Ectodermal cell (in vitro differentiated cells): ENCODE measurements at regions not wholly inside any gene's neighbourhood (a gene's known extent, or its start where the extent isn't known, plus 50 kb on each side); places are given as distances from the start of the nearest gene placed in this dataset.

Experiments used
- H3K27ac ChIP-seq: 2 replicates; pipeline ENCODE4 v1.7.0; 2013; ENCODE audit warnings: mild to moderate bottlenecking, low read depth, low read length; ENCODE audit not compliant: insufficient read depth, poor library complexity, severe bottlenecking
- H3K27me3 ChIP-seq: 2 replicates; pipeline ENCODE4 v1.7.0; 2013; ENCODE audit warnings: mild to moderate bottlenecking, low read length; ENCODE audit not compliant: insufficient read depth, control insufficient read depth, poor library complexity, severe bottlenecking
- H3K36me3 ChIP-seq: one replicate; pipeline ENCODE4 v1.7.0; 2013; ENCODE audit warnings: low read length; ENCODE audit not compliant: control insufficient read depth, insufficient read depth
- H3K4me1 ChIP-seq: one replicate; pipeline ENCODE4 v1.7.0; 2013; ENCODE audit warnings: low read length; ENCODE audit not compliant: control insufficient read depth, insufficient read depth
- H3K4me3 ChIP-seq: 2 replicates; pipeline ENCODE4 v1.7.0; 2013; ENCODE audit warnings: low read depth, low read length, control low read depth; ENCODE audit not compliant: insufficient read depth
- H3K9me3 ChIP-seq: 2 replicates; pipeline ENCODE4 v1.7.0; 2013; ENCODE audit warnings: mild to moderate bottlenecking, low read length, moderate library complexity; ENCODE audit not compliant: control insufficient read depth
- WGBS, 2 experiments: methylation state at CpG; one replicate each; pipeline ENCODE4 v1.1.7; 2013; ENCODE audit warnings: missing lambda C conversion rate in 2 of 2; 5-methylcytosine and 5-hydroxymethylcytosine counted together

DNA sequence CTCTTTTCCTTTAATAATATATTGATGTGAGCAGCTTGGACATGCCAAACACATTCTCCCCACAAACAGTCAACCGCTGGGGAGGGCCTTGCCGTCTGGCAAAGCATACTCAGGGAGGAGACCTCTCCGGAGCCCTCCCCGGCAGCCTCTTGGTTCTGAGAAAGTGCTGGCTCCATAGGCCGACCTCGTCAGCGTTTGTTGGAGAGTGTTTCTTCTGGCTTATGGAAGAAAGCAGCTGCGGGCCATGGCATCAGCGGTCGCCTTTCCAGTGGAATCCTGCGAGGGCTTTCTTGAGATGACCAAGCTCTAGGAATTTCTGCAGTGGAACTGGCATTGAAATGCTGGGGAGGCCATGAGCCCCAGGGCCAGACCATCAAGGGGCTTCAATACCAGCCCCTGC is 405.7 kb upstream of the IRX4 start:
- Histone ChIP-seq H3K27me3 (no peaks in the 10 kb centered on the region), H3K36me3 (no peaks in the 10 kb centered on the region), H3K27ac (no peak overlapping the region), H3K9me3 (no peaks in the 10 kb centered on the region), H3K4me3 (no peak overlapping the region), H3K4me1 (no peaks in the 10 kb centered on the region)
- WGBS, 2 experiments = 94 to 96% methylated on average over 11 of the region's 11 CpGs

DNA sequence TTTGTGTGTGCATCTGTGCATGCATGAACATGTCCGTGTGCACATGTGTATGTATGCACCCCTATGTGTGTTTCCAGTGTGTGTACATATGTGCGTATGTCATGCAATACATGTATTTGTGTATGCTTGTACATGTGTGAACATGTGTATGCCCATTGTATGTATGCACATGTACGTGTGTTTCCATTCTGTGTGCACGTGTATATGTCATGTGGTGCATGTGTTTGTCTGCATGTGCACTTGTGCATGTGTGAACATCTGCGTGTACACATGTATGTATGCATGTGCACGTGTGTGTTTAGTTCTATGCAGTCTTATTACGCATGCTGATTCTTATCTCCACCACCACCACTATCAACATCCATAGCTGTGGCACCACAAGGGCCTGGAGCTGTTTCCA is 403.5 kb upstream of the IRX4 start:
- H3K36me3 ChIP-seq = no peaks in the 10 kb centered on the region
- no peak overlapping the region for H3K27ac ChIP-seq
- H3K27me3 ChIP-seq = no peaks in the 10 kb centered on the region
- 86 to 88% methylated on average over 7 of the region's 7 CpGs for WGBS, 2 experiments
- H3K4me3 ChIP-seq = no peak overlapping the region
- no peaks in the 10 kb centered on the region for H3K9me3 ChIP-seq
- no peaks in the 10 kb centered on the region for H3K4me1 ChIP-seq

GRCh38 chr5:2284678-2285077 is 402.0 kb upstream of the IRX4 start:
- Histone ChIP-seq H3K27ac (no peak overlapping the region), H3K9me3 (no peaks in the 10 kb centered on the region), H3K4me1 (no peaks in the 10 kb centered on the region), H3K4me3 (no peak overlapping the region), H3K27me3 (no peaks in the 10 kb centered on the region), H3K36me3 (no peaks in the 10 kb centered on the region)
- WGBS, 2 experiments = 82 to 89% methylated on average over 8 of the region's 8 CpGs

- Histone ChIP-seq H3K36me3 (no peaks in the 10 kb centered on the region), H3K27ac (no peak overlapping the region), H3K4me3 (no peak overlapping the region), H3K9me3 (no peaks in the 10 kb centered on the region), H3K4me1 (no peaks in the 10 kb centered on the region), H3K27me3 (no peaks in the 10 kb centered on the region)
- 91 to 96% methylated on average over 10 of the region's 10 CpGs for WGBS, 2 experiments
Observed at GRCh38 chr5:2283481-2284045, 400.8 kb upstream of the IRX4 start.

DNA sequence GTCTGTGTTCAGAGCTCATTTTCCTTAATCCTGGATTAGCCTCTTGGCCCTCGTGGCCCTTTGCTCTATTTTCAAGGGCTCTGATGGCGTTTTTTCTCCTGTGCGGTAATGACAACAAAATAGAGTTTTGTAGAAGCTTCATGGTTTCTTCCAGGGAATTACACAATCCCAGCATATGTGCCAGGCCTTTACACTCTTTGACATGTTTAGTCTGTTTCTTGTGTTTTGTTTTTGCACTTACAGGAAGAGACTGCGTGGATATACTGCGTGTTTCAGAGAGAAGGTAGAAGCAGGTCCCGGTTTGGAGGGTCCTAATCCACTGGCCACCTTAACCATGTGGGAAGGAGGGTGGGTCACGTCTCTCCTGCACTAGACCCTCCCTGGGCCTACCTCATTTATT is 400.2 kb upstream of the IRX4 start:
- 90 to 96% methylated on average over 7 of the region's 7 CpGs for WGBS, 2 experiments
- Histone ChIP-seq H3K27ac (no peak overlapping the region), H3K4me1 (no peaks in the 10 kb centered on the region)

DNA sequence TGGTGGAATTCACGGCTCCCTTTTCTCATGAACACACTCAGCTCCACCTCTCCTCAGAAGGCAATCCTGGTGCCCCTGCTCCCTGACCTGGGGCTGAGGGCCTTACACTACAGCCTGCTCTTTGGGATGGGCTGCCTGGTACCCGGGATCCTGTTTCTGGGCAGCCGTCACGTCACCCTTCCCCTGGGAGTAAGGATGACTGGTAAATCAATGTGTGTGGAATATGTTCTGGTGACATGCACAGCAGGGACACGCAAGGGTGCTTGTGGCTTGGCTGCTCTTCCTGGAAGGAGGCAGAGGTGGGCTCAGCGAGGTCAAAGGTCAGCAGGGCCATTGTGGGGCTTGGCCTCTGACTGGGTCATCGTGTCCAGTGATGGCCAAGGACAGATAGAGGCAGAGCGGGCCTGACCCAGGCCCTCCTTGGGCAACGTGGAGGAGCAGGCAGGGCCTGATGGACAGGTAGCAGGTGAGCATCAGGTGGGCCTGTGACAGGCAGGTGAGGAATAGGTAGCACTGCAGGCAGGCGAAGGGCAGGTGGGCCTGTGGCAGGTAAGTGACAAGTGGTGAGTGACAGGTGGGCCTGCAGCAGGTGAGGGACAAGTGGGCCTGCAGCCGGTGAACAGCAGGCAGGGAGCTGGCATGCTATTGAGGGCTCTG is 399.4 kb upstream of the IRX4 start:
- no peak overlapping the region for H3K4me3 ChIP-seq
- no peaks in the 10 kb centered on the region for H3K4me1 ChIP-seq
- H3K27me3 ChIP-seq = no peaks in the 10 kb centered on the region
- H3K27ac ChIP-seq = no peak overlapping the region
- H3K36me3 ChIP-seq = no peaks in the 10 kb centered on the region
- no peaks in the 10 kb centered on the region for H3K9me3 ChIP-seq
- WGBS, 2 experiments = 81 to 85% methylated on average over 11 of the region's 11 CpGs

More for the DNA sequence above, 400.2 kb upstream of the IRX4 start:
- Histone ChIP-seq H3K9me3 (no peaks in the 10 kb centered on the region), H3K4me3 (no peak overlapping the region), H3K27me3 (no peaks in the 10 kb centered on the region), H3K36me3 (no peaks in the 10 kb centered on the region)

DNA sequence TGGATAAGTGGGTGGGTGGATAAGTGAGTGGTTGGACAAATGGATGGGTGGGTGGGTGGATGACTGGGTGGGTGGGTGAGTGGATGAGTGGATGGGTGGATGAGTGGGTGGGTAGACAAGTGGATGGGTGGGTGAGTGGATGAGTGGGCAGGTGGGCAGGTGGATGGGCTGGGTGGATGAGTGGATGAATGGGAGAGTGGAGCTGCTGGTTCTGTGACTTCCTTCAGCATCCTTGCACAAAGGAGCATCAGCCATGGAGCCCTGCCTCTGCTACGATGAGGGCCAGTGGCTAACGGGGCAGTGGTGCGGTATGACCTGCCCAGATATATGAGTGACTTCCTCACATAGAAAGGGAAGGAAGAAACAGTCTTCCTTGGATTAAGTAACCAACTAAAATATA is 398.7 kb upstream of the IRX4 start:
- Histone ChIP-seq H3K27ac (no peak overlapping the region), H3K9me3 (no peaks in the 10 kb centered on the region), H3K4me1 (no peaks in the 10 kb centered on the region), H3K36me3 (no peaks in the 10 kb centered on the region), H3K27me3 (no peaks in the 10 kb centered on the region), H3K4me3 (no peak overlapping the region)
- WGBS, 2 experiments = 89 to 97% methylated on average over 3 of the region's 3 CpGs

GRCh38 chr5:2280318-2280717 is 397.6 kb upstream of the IRX4 start:
- no peaks in the 10 kb centered on the region for H3K4me1 ChIP-seq
- H3K4me3 ChIP-seq = no peak overlapping the region
- H3K27ac ChIP-seq = no peak overlapping the region
- H3K36me3 ChIP-seq = no peaks in the 10 kb centered on the region
- H3K27me3 ChIP-seq = no peaks in the 10 kb centered on the region
- no peaks in the 10 kb centered on the region for H3K9me3 ChIP-seq
- WGBS, 2 experiments = 85 to 93% methylated on average over 3 of the region's 3 CpGs

DNA sequence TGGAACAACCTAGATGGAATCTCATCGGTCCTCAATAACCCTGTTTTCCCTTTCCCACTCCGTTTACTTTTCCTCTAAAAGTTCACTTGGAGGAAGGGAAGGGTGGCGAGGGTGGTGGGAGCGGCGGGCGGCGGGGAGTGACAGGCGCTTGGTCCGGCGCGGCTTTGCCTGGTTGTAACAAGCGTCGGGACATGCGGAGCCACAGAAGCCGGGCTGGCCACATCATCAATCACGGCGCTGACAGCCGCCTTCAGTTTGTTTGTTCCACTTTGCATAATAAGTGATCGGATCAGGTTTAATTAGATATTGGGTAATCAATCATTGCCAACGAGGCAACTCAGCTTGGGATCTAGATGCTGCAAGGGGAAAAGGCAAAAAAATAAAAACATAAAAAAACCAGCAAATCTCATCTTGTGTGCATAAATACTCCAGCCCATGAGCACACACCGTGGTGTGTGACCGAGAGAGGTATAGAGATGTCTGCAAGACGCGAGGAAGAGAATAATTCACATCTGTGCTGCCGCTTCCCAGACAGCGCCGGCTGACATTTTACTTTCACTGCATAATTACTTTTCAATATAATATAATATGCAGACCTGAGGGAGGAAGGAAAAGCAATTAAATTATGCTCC is 396.2 kb upstream of the IRX4 start:
- Histone ChIP-seq H3K4me1 (no peaks in the 10 kb centered on the region), H3K9me3 (no peaks in the 10 kb centered on the region), H3K27ac (no peak overlapping the region), H3K36me3 (no peaks in the 10 kb centered on the region), H3K27me3 (no peaks in the 10 kb centered on the region), H3K4me3 (no peak overlapping the region)
- 75 to 85% methylated on average over 24 of the region's 27 CpGs for WGBS, 2 experiments

GRCh38 chr5:2277886-2278285 is 395.2 kb upstream of the IRX4 start:
- Histone ChIP-seq H3K4me3 (no peak overlapping the region), H3K27me3 (no peaks in the 10 kb centered on the region), H3K9me3 (no peaks in the 10 kb centered on the region), H3K4me1 (no peaks in the 10 kb centered on the region), H3K27ac (no peak overlapping the region), H3K36me3 (no peaks in the 10 kb centered on the region)
- WGBS, 2 experiments = 92% methylated on average over 15 of the region's 15 CpGs
